IMR-90 (cell line): ENCODE measurements at regions not wholly inside any gene's neighbourhood (a gene's known extent, or its start where the extent isn't known, plus 50 kb on each side); places are given as distances from the start of the nearest gene placed in this dataset.

Experiments used
- ATAC-seq: fragments of 200-7000 bp; cut with Tn5 transposase; 2 replicates; pipeline ENCODE4 v1.9.1; 2020; ENCODE audit warnings: low read depth, mild to moderate bottlenecking, moderate library complexity
- BruUV-seq: library from RNA; stranded (reverse); fragments of 400-500 nt; replicated peaks from 2 replicates; lab custom pipeline; 2021; lab: Mats Ljungman, UMichigan
- CTCF ChIA-PET: fragments of 300-600 bp; formaldehyde crosslinking; extraction: SDS; loops from one replicate; lab custom pipeline; 2021; ENCODE audit warnings: antibody characterized with exemption; lab: Yijun Ruan, JAX
- POLR2A ChIA-PET: fragments of 300-600 bp; sonication (Branson Sonifier 250); formaldehyde crosslinking; loops from one replicate; lab custom pipeline; 2022; ENCODE audit warnings: antibody characterized with exemption; ENCODE audit not compliant: unreplicated experiment; lab: Charles Lee
- DNase-seq: peaks from one replicate; pipeline ENCODE4 v3.0.0; 2013
- H2AFZ ChIP-seq: replicated peaks from 2 replicates; pipeline ENCODE3; 2013; ENCODE audit warnings: low read length, mild to moderate bottlenecking; ENCODE audit not compliant: poor library complexity
- H2AK5ac ChIP-seq: 2 replicates; pipeline ENCODE4 v1.6.1; 2013; ENCODE audit warnings: low read depth, low read length, inconsistent platforms
- H2AK9ac ChIP-seq: replicated peaks from 2 replicates; pipeline ENCODE3; 2013; ENCODE audit warnings: mild to moderate bottlenecking, low read depth, low read length, moderate library complexity; ENCODE audit not compliant: poor library complexity
- H2BK120ac ChIP-seq: 2 replicates; pipeline ENCODE4 v1.6.1; 2013; ENCODE audit warnings: low read depth, low read length, inconsistent platforms
- H2BK15ac ChIP-seq: 3 replicates; pipeline ENCODE4 v1.6.1; 2013; ENCODE audit warnings: low read depth, low read length, inconsistent platforms
- H2BK20ac ChIP-seq: 2 replicates; pipeline ENCODE4 v1.6.1; 2013; ENCODE audit warnings: low read depth, mild to moderate bottlenecking, inconsistent platforms, low read length, moderate library complexity
- H2BK5ac ChIP-seq: 2 replicates; pipeline ENCODE4 v1.6.1; 2013; ENCODE audit warnings: mild to moderate bottlenecking, low read depth, low read length, inconsistent platforms; ENCODE audit not compliant: poor library complexity, severe bottlenecking
- H3K14ac ChIP-seq: replicated peaks from 2 replicates; pipeline ENCODE4 v1.6.1; 2013; ENCODE audit warnings: low read depth, low read length, inconsistent platforms
- H3K18ac ChIP-seq: 2 replicates; pipeline ENCODE4 v1.6.1; 2013; ENCODE audit warnings: low read depth, low read length, control low read depth
- H3K23ac ChIP-seq: 2 replicates; pipeline ENCODE4 v1.6.1; 2013; ENCODE audit warnings: low read depth, low read length, inconsistent platforms
- H3K27ac ChIP-seq: 2 replicates; pipeline ENCODE4 v1.5.1; 2013; ENCODE audit warnings: mild to moderate bottlenecking, control low read depth, low read length; ENCODE audit not compliant: insufficient read depth
- H3K27me3 ChIP-seq: 2 replicates; pipeline ENCODE4 v1.6.1; 2013; ENCODE audit warnings: low read length; ENCODE audit not compliant: control insufficient read depth, insufficient read depth
- H3K36me3 ChIP-seq: 2 replicates; pipeline ENCODE4 v1.6.1; 2013; ENCODE audit warnings: low read length, mixed read lengths; ENCODE audit not compliant: control insufficient read depth, insufficient read depth
- H3K4ac ChIP-seq: 2 replicates; pipeline ENCODE4 v1.6.1; 2013; ENCODE audit warnings: low read depth, low read length, inconsistent platforms
- H3K4me1 ChIP-seq: 2 replicates; pipeline ENCODE4 v1.6.1; 2013; ENCODE audit warnings: low read length, mixed read lengths; ENCODE audit not compliant: control insufficient read depth, insufficient read depth
- H3K4me2 ChIP-seq: 2 replicates; pipeline ENCODE4 v1.6.1; 2013; ENCODE audit warnings: low read depth, mild to moderate bottlenecking, control low read depth, low read length, moderate library complexity
- H3K4me3 ChIP-seq: 2 replicates; pipeline ENCODE4 v1.5.1; 2013; ENCODE audit warnings: low read depth, mild to moderate bottlenecking, control low read depth, low read length, moderate library complexity; ENCODE audit not compliant: insufficient read depth
- H3K56ac ChIP-seq: 2 replicates; pipeline ENCODE4 v1.6.1; 2013; ENCODE audit warnings: low read length, inconsistent platforms; ENCODE audit not compliant: insufficient read depth; ENCODE audit errors: extremely low read depth
- H3K79me1 ChIP-seq, 2 experiments: 2 replicates each; pipeline ENCODE4 v1.6.1; 2013; ENCODE audit warnings: low read length in 2 of 2, inconsistent platforms in 1 of 2, low read depth in 1 of 2
- H3K9ac ChIP-seq: 2 replicates; pipeline ENCODE4 v1.6.1; 2013; ENCODE audit warnings: low read depth, low read length, control low read depth
- H3K9me1 ChIP-seq: 2 replicates; pipeline ENCODE4 v1.6.1; 2013; ENCODE audit warnings: low read length, inconsistent platforms; ENCODE audit not compliant: insufficient read depth
- H3K9me3 ChIP-seq: 2 replicates; pipeline ENCODE4 v1.6.1; 2013; ENCODE audit warnings: low read length; ENCODE audit not compliant: control insufficient read depth, insufficient read depth
- H4K20me1 ChIP-seq: 2 replicates; pipeline ENCODE4 v1.6.1; 2013; ENCODE audit warnings: low read length, inconsistent platforms; ENCODE audit not compliant: insufficient read depth
- H4K5ac ChIP-seq: 2 replicates; pipeline ENCODE4 v1.6.1; 2013; ENCODE audit warnings: mild to moderate bottlenecking, low read depth, low read length, control low read depth
- H4K8ac ChIP-seq, 2 experiments: 2 replicates each; pipeline ENCODE4 v1.6.1; 2013; ENCODE audit warnings: low read depth in 2 of 2, low read length in 2 of 2, control low read depth in 1 of 2, inconsistent platforms in 1 of 2
- H4K91ac ChIP-seq: 2 replicates; pipeline ENCODE4 v1.6.1; 2013; ENCODE audit warnings: low read depth, low read length, inconsistent platforms; ENCODE audit not compliant: insufficient read depth
- BHLHE40 ChIP-seq: fragments of 150-350 bp; IDR thresholded peaks from 2 replicates; pipeline ENCODE4 v1.6.1; 2016; ENCODE audit warnings: mild to moderate bottlenecking, low read depth, low read length
- FOS ChIP-seq: fragments of 150-350 bp; IDR thresholded peaks from 2 replicates; pipeline ENCODE4 v1.6.1; 2016; ENCODE audit warnings: low read depth, low read length
- MAFK ChIP-seq: IDR thresholded peaks from 2 replicates; pipeline ENCODE4 v1.6.1; 2012; ENCODE audit warnings: low read depth, low read length, improper control_type of control experiment
- MAZ ChIP-seq: IDR thresholded peaks from 2 replicates; pipeline ENCODE4 v1.6.1; 2012; ENCODE audit warnings: low read depth, mild to moderate bottlenecking, low read length, improper control_type of control experiment, moderate library complexity, borderline replicate concordance
- MXI1 ChIP-seq: IDR thresholded peaks from 2 replicates; pipeline ENCODE4 v1.6.1; 2012; ENCODE audit warnings: low read depth, mild to moderate bottlenecking, low read length, moderate library complexity, borderline replicate concordance
- NFE2L2 ChIP-seq: fragments of 150-350 bp; IDR thresholded peaks from 2 replicates; pipeline ENCODE4 v1.6.1; 2016; ENCODE audit warnings: low read depth, mild to moderate bottlenecking, low read length
- POLR2A ChIP-seq: IDR thresholded peaks from 2 replicates; pipeline ENCODE4 v1.6.1; 2012; ENCODE audit warnings: mild to moderate bottlenecking, low read depth, low read length
- RCOR1 ChIP-seq: IDR thresholded peaks from 2 replicates; pipeline ENCODE4 v1.6.1; 2012; ENCODE audit warnings: mild to moderate bottlenecking, low read length, improper control_type of control experiment; ENCODE audit not compliant: insufficient replicate concordance
- RFX5 ChIP-seq: IDR thresholded peaks from 2 replicates; pipeline ENCODE4 v1.8.0; 2012; ENCODE audit warnings: low read depth, mild to moderate bottlenecking, low read length, moderate library complexity
- SMC3 ChIP-seq: fragments of 150-350 bp; IDR thresholded peaks from 2 replicates; pipeline ENCODE4 v1.6.1; 2016; ENCODE audit warnings: low read depth, mild to moderate bottlenecking, antibody characterized with exemption, low read length, moderate library complexity
- WGBS, 2 experiments: methylation state at CpG; one replicate each; pipeline versions ENCODE4 v1.1.5 to v1.1.7; 2013; ENCODE audit warnings: missing lambda C conversion rate in 2 of 2; ENCODE audit not compliant: insufficient read length in 1 of 2; ENCODE audit errors: extremely low coverage in 2 of 2; 5-methylcytosine and 5-hydroxymethylcytosine counted together
- dilution Hi-C: fragments of 300-500 bp; cut with HindIII; formaldehyde crosslinking; loops from one replicate; pipeline ENCODE4 v1.14.3; 2018; ENCODE audit warnings: low sequenced_read_pairs; ENCODE audit not compliant: unreplicated experiment
- in situ Hi-C: fragments of 300-500 bp; cut with MboI; formaldehyde crosslinking; loops from 3 replicates; pipeline ENCODE4 v1.14.3; 2019; ENCODE audit warnings: low sequenced_read_pairs, inconsistent platforms, mixed read lengths
- intact Hi-C: fragments of 100-400 bp; cut with micrococcal nuclease; formaldehyde crosslinking; loops from 2 replicates; pipeline ENCODE4 v1.10.0; 2022
- TF ChIP-seq, protein P1 (sequence below): fragments of 150-350 bp; IDR thresholded peaks from 2 replicates; pipeline ENCODE4 v1.6.1; 2017; ENCODE audit warnings: mild to moderate bottlenecking, antibody characterized with exemption, low read length, low read depth

GRCh38 chr5:28809811-28810750 lies 1771.7 kb upstream of the CDH9 start:
- POLR2A ChIA-PET = no interaction called here
- Histone ChIP-seq H3K56ac (no peak overlapping the region), H4K91ac (no peak overlapping the region), H2BK15ac (no peak overlapping the region), H2AK9ac (no peak overlapping the region), H3K4ac (no peak overlapping the region), H2AFZ (no peak overlapping the region), H3K23ac (no peak overlapping the region), H3K79me1 (no peaks in the 10 kb centered on the region), H3K4me1 (no peaks in the 10 kb centered on the region), H2BK20ac (no peak overlapping the region), H3K4me3 (no peak overlapping the region), H3K14ac (no peak overlapping the region), H3K27me3 (no peaks in the 10 kb centered on the region), H3K27ac (no peak overlapping the region), H3K9me3 (peaks cover 12% of the 10 kb centered on the region), H3K9ac (no peak overlapping the region), H2BK5ac (no peak overlapping the region), H2AK5ac (no peak overlapping the region), H4K20me1 (no peaks in the 10 kb centered on the region), H4K8ac (no peak overlapping the region), H3K18ac (no peak overlapping the region), H2BK120ac (no peak overlapping the region), H3K9me1 (no peaks in the 10 kb centered on the region), H3K4me2 (no peak overlapping the region), H3K36me3 (no peaks in the 10 kb centered on the region), H4K5ac (no peak overlapping the region)
- TF ChIP-seq SMC3 (no peak), RCOR1 (no peak), MXI1 (no peak), NFE2L2 (no peak), RFX5 (no peak), POLR2A (no peak), BHLHE40 (no peak), MAFK (no peak), MAZ (no peak), FOS (no peak)
- TF ChIP-seq, protein P1, sequence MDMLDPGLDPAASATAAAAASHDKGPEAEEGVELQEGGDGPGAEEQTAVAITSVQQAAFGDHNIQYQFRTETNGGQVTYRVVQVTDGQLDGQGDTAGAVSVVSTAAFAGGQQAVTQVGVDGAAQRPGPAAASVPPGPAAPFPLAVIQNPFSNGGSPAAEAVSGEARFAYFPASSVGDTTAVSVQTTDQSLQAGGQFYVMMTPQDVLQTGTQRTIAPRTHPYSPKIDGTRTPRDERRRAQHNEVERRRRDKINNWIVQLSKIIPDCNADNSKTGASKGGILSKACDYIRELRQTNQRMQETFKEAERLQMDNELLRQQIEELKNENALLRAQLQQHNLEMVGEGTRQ = no peak
- 75% methylated on average over 18 of the region's 56 CpGs; no CpG with 5 or more reads in 1 of the 2 experiments for WGBS, 2 experiments
- BruUV-seq = no TSS peak
- dilution Hi-C loops = no loop called here
- CTCF ChIA-PET = no interaction called here
- intact Hi-C loops = no loop called here
- ATAC-seq = no peak
- no peak for DNase-seq
- in situ Hi-C loops = no loop called here
